Kidney (tissue), 13 donors: ENCODE measurements at regions not wholly inside any gene's neighbourhood (a gene's known extent, or its start where the extent isn't known, plus 50 kb on each side); places are given as distances from the start of the nearest gene placed in this dataset.
A peak's percentile ranks its signal among the peaks of the same experiment; 100 is the strongest.
"Not testable (repeated sequence)": the region's sequence is repeated elsewhere in the genome, so short reads cannot be mapped to it uniquely, and the experiment has no call there.

ENCODE experiments used
- DNase-seq, 5 donors: peaks; one replicate each; pipeline ENCODE4 v3.0.0-alpha.2; 2013 to 2020
- FAIRE-seq: peaks from 2 replicates; lab custom pipeline; 2012; peaks lifted over from hg19 to GRCh38; lab: Jason Lieb, UNC
- H3K27ac ChIP-seq, 2 donors: one replicate each; pipeline ENCODE4 v1.7.0; 2013; ENCODE audit warnings: low read depth in 2 of 2, low read length in 2 of 2, inconsistent platforms in 1 of 2
- H3K27me3 ChIP-seq: one replicate; pipeline ENCODE4 v1.7.1; 2013; ENCODE audit warnings: low read length, inconsistent platforms; ENCODE audit not compliant: control insufficient read depth, insufficient read depth
- H3K36me3 ChIP-seq, 3 donors: one replicate each; pipeline versions ENCODE4 v1.7.0 to v1.7.1; 2013; ENCODE audit warnings: low read length in 3 of 3, control low read depth in 1 of 3, inconsistent platforms in 1 of 3; ENCODE audit not compliant: insufficient read depth in 3 of 3, control insufficient read depth in 2 of 3
- H3K4me1 ChIP-seq, 3 donors: one replicate each; pipeline versions ENCODE4 v1.7.0 to v1.7.1; 2013; ENCODE audit warnings: low read length in 3 of 3, inconsistent platforms in 1 of 3, low read depth in 1 of 3; ENCODE audit not compliant: control insufficient read depth in 2 of 3, insufficient read depth in 2 of 3
- H3K4me3 ChIP-seq, 3 donors: one replicate each; pipeline versions ENCODE4 v1.7.0 to v1.8.1; 2013; ENCODE audit warnings: low read length in 3 of 3, control low read depth in 1 of 3, inconsistent platforms in 1 of 3
- H3K9ac ChIP-seq, 3 donors: one replicate each; pipeline versions ENCODE4 v1.7.0 to v1.7.1; 2013; ENCODE audit warnings: low read length in 3 of 3, control low read depth in 1 of 3, inconsistent platforms in 1 of 3
- H3K9me3 ChIP-seq, 3 donors: one replicate each; pipeline versions ENCODE4 v1.7.0 to v1.7.1; 2013; ENCODE audit warnings: low read length in 3 of 3, control low read depth in 1 of 3, inconsistent platforms in 1 of 3; ENCODE audit not compliant: control insufficient read depth in 2 of 3, insufficient read depth in 1 of 3
- intact Hi-C: fragments of 100-400 bp; cut with DNase I; formaldehyde crosslinking; loops from one replicate; pipeline ENCODE4 v1.11.1; 2022
- TF ChIP-seq, protein P1 (sequence below): IDR thresholded peaks from 3 replicates; pipeline ENCODE4 v1.5.1; 2012; ENCODE audit warnings: mild to moderate bottlenecking, moderate library complexity, borderline replicate concordance; ENCODE audit not compliant: insufficient read depth; ENCODE audit errors: extremely low read depth
- donor health status: control.
- donor health status: control.
- donor health status: control.
- donor health status: control.
- donor health status: control.
- donor health status: DM: yes; HTN: yes; CAD: no.
- donor health status: Normal renal cell carcinoma (clear cell type).

DNA sequence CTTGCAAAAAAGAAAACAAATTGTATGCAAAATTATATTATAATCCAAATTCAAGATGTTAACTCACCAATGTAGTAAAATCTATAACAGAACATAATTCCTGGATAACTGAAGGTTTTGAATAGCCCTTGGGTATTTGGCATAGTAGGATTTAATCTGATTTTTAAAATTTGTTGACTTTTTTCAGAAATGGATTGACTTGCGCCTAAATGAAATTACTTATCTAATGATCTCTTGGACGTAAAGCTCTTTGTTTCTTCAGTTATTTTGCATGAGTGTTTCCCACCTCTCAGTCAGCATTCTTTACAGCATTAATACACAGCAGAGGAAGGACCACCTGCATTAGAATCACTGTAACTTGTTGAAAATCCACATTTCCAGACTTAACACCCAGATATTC lies 169.6 kb downstream of the SEPTIN7 start:
- no peak for FAIRE-seq
- Histone ChIP-seq H3K9ac (no peak overlapping the region), H3K4me1 (peaks cover 0 to 3% (median 0%) of the 10 kb centered on the region in 3 donors), H3K27me3 (no peaks in the 10 kb centered on the region), H3K36me3 (no peaks in the 10 kb centered on the region), H3K4me3 (no peak overlapping the region), H3K9me3 (no peaks in the 10 kb centered on the region), H3K27ac (no peak overlapping the region)
- DNase-seq: no peak
- TF ChIP-seq, protein P1, sequence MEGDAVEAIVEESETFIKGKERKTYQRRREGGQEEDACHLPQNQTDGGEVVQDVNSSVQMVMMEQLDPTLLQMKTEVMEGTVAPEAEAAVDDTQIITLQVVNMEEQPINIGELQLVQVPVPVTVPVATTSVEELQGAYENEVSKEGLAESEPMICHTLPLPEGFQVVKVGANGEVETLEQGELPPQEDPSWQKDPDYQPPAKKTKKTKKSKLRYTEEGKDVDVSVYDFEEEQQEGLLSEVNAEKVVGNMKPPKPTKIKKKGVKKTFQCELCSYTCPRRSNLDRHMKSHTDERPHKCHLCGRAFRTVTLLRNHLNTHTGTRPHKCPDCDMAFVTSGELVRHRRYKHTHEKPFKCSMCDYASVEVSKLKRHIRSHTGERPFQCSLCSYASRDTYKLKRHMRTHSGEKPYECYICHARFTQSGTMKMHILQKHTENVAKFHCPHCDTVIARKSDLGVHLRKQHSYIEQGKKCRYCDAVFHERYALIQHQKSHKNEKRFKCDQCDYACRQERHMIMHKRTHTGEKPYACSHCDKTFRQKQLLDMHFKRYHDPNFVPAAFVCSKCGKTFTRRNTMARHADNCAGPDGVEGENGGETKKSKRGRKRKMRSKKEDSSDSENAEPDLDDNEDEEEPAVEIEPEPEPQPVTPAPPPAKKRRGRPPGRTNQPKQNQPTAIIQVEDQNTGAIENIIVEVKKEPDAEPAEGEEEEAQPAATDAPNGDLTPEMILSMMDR: no peak
- intact Hi-C loops: no loop called here

- H3K27ac ChIP-seq: no peak overlapping the region
- H3K4me1 ChIP-seq: peaks cover 0 to 3% (median 0%) of the 10 kb centered on the region in 3 donors
- H3K9ac ChIP-seq: no peak overlapping the region
- H3K27me3 ChIP-seq: no peaks in the 10 kb centered on the region
- peak overlapping the region; percentile 11 to 52 (median 36) for H3K4me3 ChIP-seq
- H3K36me3 ChIP-seq: no peaks in the 10 kb centered on the region
- DNase-seq: peak in 2 of 5 donors; percentile 37 to 60
- TF ChIP-seq, protein P1: no peak
- FAIRE-seq: no peak
- no peaks in the 10 kb centered on the region for H3K9me3 ChIP-seq
- intact Hi-C loops: no loop called here
Observed at GRCh38 chr7:35971133-35971891, 170.5 kb downstream of the SEPTIN7 start.

DNA sequence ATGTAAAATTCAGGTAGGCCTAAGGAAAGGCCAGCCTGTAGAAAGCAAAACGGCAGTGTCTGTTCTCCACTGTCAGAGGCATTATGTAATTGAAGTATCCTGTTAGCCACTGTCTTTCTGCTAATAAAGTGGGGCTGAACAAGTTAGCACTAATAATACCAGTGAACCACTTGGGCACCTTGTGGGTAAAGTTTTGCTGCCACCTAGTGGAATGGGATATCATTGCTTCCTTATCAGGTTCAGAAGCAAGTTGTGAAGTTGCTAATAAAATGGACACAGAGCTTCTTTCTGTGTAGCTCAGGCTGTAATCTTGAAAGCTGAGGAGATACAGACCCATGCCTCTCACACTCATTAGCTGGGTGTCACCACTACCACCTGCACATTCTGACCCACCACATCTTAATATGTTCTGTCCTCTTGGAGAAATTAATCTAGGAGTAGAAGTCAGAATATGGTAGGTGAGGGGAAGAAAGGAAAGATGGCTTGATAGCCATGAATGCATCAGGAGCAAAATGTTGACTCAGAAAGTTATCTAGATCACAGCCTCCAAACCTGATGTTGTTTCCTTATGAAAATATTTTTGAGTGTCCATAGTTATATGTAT lies 175.1 kb downstream of the SEPTIN7 start:
- no peak overlapping the region for H3K9ac ChIP-seq
- no peaks in the 10 kb centered on the region for H3K36me3 ChIP-seq
- intact Hi-C loops: no loop called here
- TF ChIP-seq, protein P1: peak; percentile 90
- H3K4me3 ChIP-seq: no peak overlapping the region
- H3K4me1 ChIP-seq: no peaks in the 10 kb centered on the region
- no peak overlapping the region for H3K27ac ChIP-seq
- FAIRE-seq (peak; percentile 76), DNase-seq (peak in 4 of 5 donors; percentile 60 to 89 (median 80))
- H3K27me3 ChIP-seq: no peaks in the 10 kb centered on the region
- H3K9me3 ChIP-seq: no peaks in the 10 kb centered on the region

DNA sequence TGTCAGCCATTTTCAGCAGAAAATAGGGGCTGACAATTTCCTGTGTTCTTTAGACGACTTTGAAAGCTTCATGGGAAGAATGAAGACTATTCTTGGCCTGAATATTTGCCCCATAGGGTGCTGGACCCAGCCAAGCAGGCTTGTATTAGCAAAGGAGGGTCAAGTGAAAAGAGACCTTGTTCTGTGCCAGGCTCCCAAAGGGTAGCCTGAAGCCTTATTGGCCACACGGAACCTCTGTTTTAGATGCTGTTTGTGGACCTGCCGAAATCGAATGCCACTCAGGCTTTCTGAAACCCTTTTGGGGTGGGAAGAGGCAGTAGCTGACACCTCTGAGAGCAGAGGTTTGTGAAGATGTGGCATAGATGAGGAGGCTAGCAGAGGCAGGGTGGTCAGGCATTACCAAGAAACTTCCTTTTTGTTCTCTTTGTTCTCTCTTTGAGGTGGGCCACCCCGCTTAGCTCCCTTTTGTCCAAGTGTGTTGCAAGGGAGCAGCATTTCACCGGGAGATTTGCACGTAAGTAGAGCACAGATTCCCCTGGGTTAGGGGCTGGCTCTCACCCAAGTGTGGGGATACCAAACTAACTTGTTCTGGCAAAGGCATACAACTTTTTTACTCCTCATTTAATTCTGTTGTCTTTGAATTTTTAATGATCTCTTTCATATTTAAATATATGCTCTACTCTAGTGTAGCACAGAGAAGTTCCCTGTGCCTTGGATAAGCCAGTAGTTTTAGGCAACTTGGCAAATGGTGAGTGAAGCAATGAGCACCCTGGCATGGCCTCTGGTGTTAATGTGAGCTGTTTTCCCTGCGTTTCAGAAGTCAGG lies 174.0 kb upstream of the EEPD1 start:
- H3K36me3 ChIP-seq, H3K4me1 ChIP-seq, H3K27me3 ChIP-seq, DNase-seq, H3K9ac ChIP-seq, H3K27ac ChIP-seq, intact Hi-C loops, H3K9me3 ChIP-seq, H3K4me3 ChIP-seq, FAIRE-seq: not testable (repeated sequence)
